ENCODE measurements at regions not wholly inside any gene's neighbourhood (a gene's known extent, or its start where the extent isn't known, plus 50 kb on each side); places are given as distances from the start of the nearest gene placed in this dataset.

DNA sequence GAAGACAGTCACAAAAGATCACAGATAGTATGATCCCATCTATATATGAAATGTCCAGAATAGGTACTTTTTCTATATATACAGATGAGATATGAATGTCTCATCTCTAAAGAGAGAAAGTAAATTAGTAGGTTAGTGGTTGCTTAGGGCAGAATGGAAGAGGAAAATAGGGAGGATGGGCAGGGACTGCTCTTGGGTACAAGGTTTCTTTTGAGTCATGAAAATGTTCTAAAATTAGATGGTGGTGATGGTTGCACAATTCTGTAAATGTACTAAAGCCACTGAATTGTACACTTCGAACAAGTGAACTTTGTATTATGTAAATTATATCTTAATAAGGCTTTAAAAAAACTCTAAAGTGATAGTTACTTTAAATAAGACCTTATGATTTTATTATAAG is 59.6 kb upstream of the GRAMD2B start (continued):
- TF ChIP-seq, protein P1, sequence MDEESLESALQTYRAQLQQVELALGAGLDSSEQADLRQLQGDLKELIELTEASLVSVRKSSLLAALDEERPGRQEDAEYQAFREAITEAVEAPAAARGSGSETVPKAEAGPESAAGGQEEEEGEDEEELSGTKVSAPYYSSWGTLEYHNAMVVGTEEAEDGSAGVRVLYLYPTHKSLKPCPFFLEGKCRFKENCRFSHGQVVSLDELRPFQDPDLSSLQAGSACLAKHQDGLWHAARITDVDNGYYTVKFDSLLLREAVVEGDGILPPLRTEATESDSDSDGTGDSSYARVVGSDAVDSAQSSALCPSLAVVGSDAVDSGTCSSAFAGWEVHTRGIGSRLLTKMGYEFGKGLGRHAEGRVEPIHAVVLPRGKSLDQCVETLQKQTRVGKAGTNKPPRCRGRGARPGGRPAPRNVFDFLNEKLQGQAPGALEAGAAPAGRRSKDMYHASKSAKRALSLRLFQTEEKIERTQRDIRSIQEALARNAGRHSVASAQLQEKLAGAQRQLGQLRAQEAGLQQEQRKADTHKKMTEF (CRISPR knock-in tag; IDR thresholded peaks at IDR 0.05): peak; percentile 37; the same call in 1 of the 2 replicates
- TF ChIP-seq ZNF382 (CRISPR knock-in tag; IDR thresholded peaks at IDR 0.05; ENCODE audit: borderline replicate concordance) (no peak), KDM6A (CRISPR knock-in tag; IDR thresholded peaks at IDR 0.05; ENCODE audit: low read depth) (0 out of 2 replicates have a peak, but pooled peaks have one; percentile 25), HNF4A (CRISPR knock-in tag; IDR thresholded peaks at IDR 0.05) (peak; percentile 84), PCBP2 (optimal IDR thresholded peaks at IDR 0.05; ENCODE audit: low read depth, low read length, poor library complexity, severe bottlenecking) (no peak), ZNF317 (CRISPR knock-in tag; IDR thresholded peaks at IDR 0.05) (no peak), ZNF780A (CRISPR knock-in tag; IDR thresholded peaks at IDR 0.05) (no peak), TCF7 (IDR thresholded peaks at IDR 0.05; ENCODE audit: low read depth) (no peak), HMG20A (CRISPR knock-in tag; IDR thresholded peaks at IDR 0.05; ENCODE audit: borderline replicate concordance) (peak; percentile 81), CHCHD3 (CRISPR knock-in tag; IDR thresholded peaks at IDR 0.05) (no peak), HMGA1 (CRISPR knock-in tag; conservative IDR thresholded peaks at IDR 0.05) (no peak), EP300 (IDR thresholded peaks at IDR 0.05; ENCODE audit: low read depth in 2 of 2, low read length in 2 of 2) (peak in 1 of 2 experiments; percentile 70; a peak in 2 of 4 replicates), EP300 (CRISPR knock-in tag; IDR thresholded peaks at IDR 0.05; ENCODE audit: borderline replicate concordance) (no peak), HMG20B (CRISPR knock-in tag; conservative IDR thresholded peaks at IDR 0.05) (no peak), SKI (IDR thresholded peaks at IDR 0.05; ENCODE audit: partially characterized antibody) (no peak), ZNF644 (CRISPR knock-in tag; IDR thresholded peaks at IDR 0.05; ENCODE audit: low read depth) (no peak), AKAP8 (CRISPR knock-in tag; IDR thresholded peaks at IDR 0.05) (no peak), ZNF841 (CRISPR knock-in tag; IDR thresholded peaks at IDR 0.05; ENCODE audit: borderline replicate concordance) (no peak), ZNF530 (CRISPR knock-in tag; IDR thresholded peaks at IDR 0.05; ENCODE audit: low read depth) (no peak), FOXP1 (IDR thresholded peaks at IDR 0.05) (no peak), FOXP1 (CRISPR knock-in tag; IDR thresholded peaks at IDR 0.05) (peak; percentile 38; the same call in 1 of the 2 replicates), SP2 (CRISPR knock-in tag; IDR thresholded peaks at IDR 0.05) (no peak), AGO1 (IDR thresholded peaks at IDR 0.05; ENCODE audit: low read depth, low read length, poor library complexity, severe bottlenecking) (no peak)
- TF ChIP-seq, protein P2, sequence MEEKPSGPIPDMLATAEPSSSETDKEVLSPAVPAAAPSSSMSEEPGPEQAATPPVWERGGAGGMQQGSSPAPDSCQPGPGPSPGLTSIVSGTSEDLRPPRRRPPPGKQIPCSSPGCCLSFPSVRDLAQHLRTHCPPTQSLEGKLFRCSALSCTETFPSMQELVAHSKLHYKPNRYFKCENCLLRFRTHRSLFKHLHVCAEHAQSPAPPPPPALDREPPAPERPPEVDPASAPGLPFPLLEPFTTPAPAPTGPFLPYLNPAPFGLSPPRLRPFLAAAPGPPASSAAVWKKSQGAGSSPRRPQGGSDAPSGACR (CRISPR knock-in tag; IDR thresholded peaks at IDR 0.05): no peak
- TF ChIP-seq, protein P3, sequence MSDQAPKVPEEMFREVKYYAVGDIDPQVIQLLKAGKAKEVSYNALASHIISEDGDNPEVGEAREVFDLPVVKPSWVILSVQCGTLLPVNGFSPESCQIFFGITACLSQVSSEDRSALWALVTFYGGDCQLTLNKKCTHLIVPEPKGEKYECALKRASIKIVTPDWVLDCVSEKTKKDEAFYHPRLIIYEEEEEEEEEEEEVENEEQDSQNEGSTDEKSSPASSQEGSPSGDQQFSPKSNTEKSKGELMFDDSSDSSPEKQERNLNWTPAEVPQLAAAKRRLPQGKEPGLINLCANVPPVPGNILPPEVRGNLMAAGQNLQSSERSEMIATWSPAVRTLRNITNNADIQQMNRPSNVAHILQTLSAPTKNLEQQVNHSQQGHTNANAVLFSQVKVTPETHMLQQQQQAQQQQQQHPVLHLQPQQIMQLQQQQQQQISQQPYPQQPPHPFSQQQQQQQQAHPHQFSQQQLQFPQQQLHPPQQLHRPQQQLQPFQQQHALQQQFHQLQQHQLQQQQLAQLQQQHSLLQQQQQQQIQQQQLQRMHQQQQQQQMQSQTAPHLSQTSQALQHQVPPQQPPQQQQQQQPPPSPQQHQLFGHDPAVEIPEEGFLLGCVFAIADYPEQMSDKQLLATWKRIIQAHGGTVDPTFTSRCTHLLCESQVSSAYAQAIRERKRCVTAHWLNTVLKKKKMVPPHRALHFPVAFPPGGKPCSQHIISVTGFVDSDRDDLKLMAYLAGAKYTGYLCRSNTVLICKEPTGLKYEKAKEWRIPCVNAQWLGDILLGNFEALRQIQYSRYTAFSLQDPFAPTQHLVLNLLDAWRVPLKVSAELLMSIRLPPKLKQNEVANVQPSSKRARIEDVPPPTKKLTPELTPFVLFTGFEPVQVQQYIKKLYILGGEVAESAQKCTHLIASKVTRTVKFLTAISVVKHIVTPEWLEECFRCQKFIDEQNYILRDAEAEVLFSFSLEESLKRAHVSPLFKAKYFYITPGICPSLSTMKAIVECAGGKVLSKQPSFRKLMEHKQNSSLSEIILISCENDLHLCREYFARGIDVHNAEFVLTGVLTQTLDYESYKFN (CRISPR knock-in tag; conservative IDR thresholded peaks at IDR 0.05): peak; percentile 80
- TF ChIP-seq, protein P4, sequence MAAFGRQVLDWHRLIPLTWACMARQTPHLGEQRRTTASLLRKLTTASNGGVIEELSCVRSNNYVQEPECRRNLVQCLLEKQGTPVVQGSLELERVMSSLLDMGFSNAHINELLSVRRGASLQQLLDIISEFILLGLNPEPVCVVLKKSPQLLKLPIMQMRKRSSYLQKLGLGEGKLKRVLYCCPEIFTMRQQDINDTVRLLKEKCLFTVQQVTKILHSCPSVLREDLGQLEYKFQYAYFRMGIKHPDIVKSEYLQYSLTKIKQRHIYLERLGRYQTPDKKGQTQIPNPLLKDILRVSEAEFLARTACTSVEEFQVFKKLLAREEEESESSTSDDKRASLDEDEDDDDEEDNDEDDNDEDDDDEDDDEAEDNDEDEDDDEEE (CRISPR knock-in tag; IDR thresholded peaks at IDR 0.05): no peak

All from HepG2 (cell line).